GM21390 (cell line): ENCODE measurements at regions not wholly inside any gene's neighbourhood (a gene's known extent, or its start where the extent isn't known, plus 50 kb on each side); places are given as distances from the start of the nearest gene placed in this dataset.

Source experiments
- ATAC-seq: cut with Tn5 transposase; IDR thresholded peaks from one replicate; pipeline ENCODE4 v1.9.1; 2021; ENCODE audit not compliant: unreplicated experiment

- no peak for ATAC-seq
Observed at GRCh38 chr22:27110665-27111451, 453.5 kb downstream of the MIAT start.

GRCh38 chr22:27111796-27112672, 454.6 kb downstream of the MIAT start:
- ATAC-seq = no peak

GRCh38 chr22:27113211-27113635, 455.8 kb downstream of the MIAT start:
- no peak for ATAC-seq

GRCh38 chr22:27113641-27114040, 456.3 kb downstream of the MIAT start:
- ATAC-seq = no peak

- no peak for ATAC-seq
Observed at GRCh38 chr22:27114186-27114585, 456.8 kb downstream of the MIAT start.

- no peak for ATAC-seq
Observed at GRCh38 chr22:27115410-27115809, 458.0 kb downstream of the MIAT start.

GRCh38 chr22:27115816-27116256, 458.4 kb downstream of the MIAT start:
- no peak for ATAC-seq

GRCh38 chr22:27116312-27117086, 459.1 kb downstream of the MIAT start:
- no peak for ATAC-seq

- ATAC-seq = no peak
Observed at GRCh38 chr22:27120036-27120435, 462.6 kb downstream of the MIAT start.

GRCh38 chr22:27122574-27122973, 465.2 kb downstream of the MIAT start:
- ATAC-seq = no peak

- ATAC-seq = no peak
Observed at GRCh38 chr22:27123880-27124279, 466.5 kb downstream of the MIAT start.

- ATAC-seq = no peak
Observed at GRCh38 chr22:27124351-27124966, 467.1 kb downstream of the MIAT start.

GRCh38 chr22:27125539-27125938, 468.2 kb downstream of the MIAT start:
- no peak for ATAC-seq

GRCh38 chr22:27127911-27128310, 470.5 kb downstream of the MIAT start:
- ATAC-seq = no peak

- ATAC-seq = no peak
Observed at GRCh38 chr22:27128461-27129085, 471.2 kb downstream of the MIAT start.

GRCh38 chr22:27129266-27129665, 471.9 kb downstream of the MIAT start:
- no peak for ATAC-seq

GRCh38 chr22:27130906-27131305, 473.5 kb downstream of the MIAT start:
- no peak for ATAC-seq

- ATAC-seq = no peak
Observed at GRCh38 chr22:27131346-27131745, 474.0 kb downstream of the MIAT start.

GRCh38 chr22:27132400-27132799, 475.0 kb downstream of the MIAT start:
- no peak for ATAC-seq

- no peak for ATAC-seq
Observed at GRCh38 chr22:27133019-27133431, 475.6 kb downstream of the MIAT start.
